Osteocyte (in vitro differentiated cells): ENCODE measurements at regions not wholly inside any gene's neighbourhood (a gene's known extent, or its start where the extent isn't known, plus 50 kb on each side); places are given as distances from the start of the nearest gene placed in this dataset.
"Not testable (repeated sequence)": the region's sequence is repeated elsewhere in the genome, so short reads cannot be mapped to it uniquely, and the experiment has no call there.

Experiments used
- DNase-seq: peaks from one replicate; pipeline ENCODE4 v3.0.0; 2021; ENCODE audit warnings: mixed read lengths; ENCODE audit not compliant: unreplicated experiment; ENCODE audit errors: extremely low spot score
- H3K27ac Mint-ChIP-seq: one replicate; pipeline ENCODE4 v1.8.0; 2021; ENCODE audit warnings: mild to moderate bottlenecking, mixed read lengths; ENCODE audit not compliant: unreplicated experiment
- H3K27me3 Mint-ChIP-seq: one replicate; pipeline ENCODE4 v1.8.0; 2021; ENCODE audit warnings: mixed read lengths; ENCODE audit not compliant: unreplicated experiment
- H3K36me3 Mint-ChIP-seq: one replicate; pipeline ENCODE4 v1.8.0; 2021; ENCODE audit warnings: mixed read lengths; ENCODE audit not compliant: unreplicated experiment
- H3K4me1 Mint-ChIP-seq: one replicate; pipeline ENCODE4 v1.8.0; 2021; ENCODE audit warnings: mixed read lengths; ENCODE audit not compliant: unreplicated experiment
- H3K4me3 Mint-ChIP-seq: one replicate; pipeline ENCODE4 v1.8.0; 2021; ENCODE audit warnings: mild to moderate bottlenecking, moderate library complexity, mixed read lengths; ENCODE audit not compliant: unreplicated experiment
- H3K9me3 Mint-ChIP-seq: one replicate; pipeline ENCODE4 v1.8.0; 2021; ENCODE audit warnings: mixed read lengths; ENCODE audit not compliant: unreplicated experiment
- TF ChIP-seq, protein P1 (sequence below): fragments of 200-600 bp; sonication (generic); IDR thresholded peaks from 2 replicates; pipeline ENCODE4 v1.5.0; 2021; ENCODE audit warnings: antibody characterized with exemption, mild to moderate bottlenecking, moderate library complexity

DNA sequence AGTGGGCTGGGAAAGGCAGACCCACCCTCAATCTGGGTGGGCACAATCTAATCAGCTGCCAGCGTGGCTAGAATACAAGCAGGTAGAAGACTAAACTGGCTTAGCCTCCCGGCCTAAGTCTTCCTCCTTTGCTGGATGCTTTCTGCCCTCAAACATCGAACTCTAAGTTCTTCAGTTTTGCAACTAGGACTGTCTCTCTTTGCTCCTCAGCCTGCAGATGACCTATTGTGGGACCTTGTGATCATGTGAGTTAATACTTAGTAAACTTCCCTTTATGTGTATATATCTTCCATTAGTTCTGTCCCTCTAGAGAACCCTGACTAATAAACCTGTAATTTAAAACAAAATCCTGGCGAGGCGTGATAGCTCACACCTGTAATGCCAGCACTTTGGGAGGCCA is 51.8 kb upstream of the SLC39A8 start:
- not testable (repeated sequence) for H3K27ac Mint-ChIP-seq, DNase-seq, H3K36me3 Mint-ChIP-seq, H3K4me3 Mint-ChIP-seq, H3K4me1 Mint-ChIP-seq, H3K9me3 Mint-ChIP-seq
- peaks cover 27% of the 10 kb centered on the region for H3K27me3 Mint-ChIP-seq

DNA sequence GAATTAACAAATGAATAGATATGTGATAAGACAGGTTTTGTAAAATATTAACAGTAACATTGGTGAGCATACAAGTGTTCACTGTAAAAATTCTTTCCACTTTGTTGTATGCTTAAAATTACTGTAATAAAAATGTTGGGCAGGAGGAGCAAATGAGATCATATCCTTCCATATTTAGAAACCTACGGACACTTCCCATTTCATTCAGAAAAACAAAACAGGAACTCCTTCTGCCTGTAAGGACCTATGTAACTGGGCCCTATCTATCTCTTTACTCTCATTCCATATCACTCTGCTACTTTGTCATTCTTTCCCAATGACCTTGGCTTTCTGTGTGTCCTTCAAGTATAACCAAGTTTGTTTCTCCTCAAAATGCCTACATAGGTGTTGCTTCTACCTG is 53.7 kb upstream of the SLC39A8 start:
- H3K9me3 Mint-ChIP-seq = no peaks in the 10 kb centered on the region
- no peaks in the 10 kb centered on the region for H3K4me1 Mint-ChIP-seq
- H3K27me3 Mint-ChIP-seq = peaks cover 20% of the 10 kb centered on the region
- DNase-seq = no peak
- H3K4me3 Mint-ChIP-seq = no peak overlapping the region
- H3K36me3 Mint-ChIP-seq = no peaks in the 10 kb centered on the region
- H3K27ac Mint-ChIP-seq = no peak overlapping the region
- TF ChIP-seq, protein P1, sequence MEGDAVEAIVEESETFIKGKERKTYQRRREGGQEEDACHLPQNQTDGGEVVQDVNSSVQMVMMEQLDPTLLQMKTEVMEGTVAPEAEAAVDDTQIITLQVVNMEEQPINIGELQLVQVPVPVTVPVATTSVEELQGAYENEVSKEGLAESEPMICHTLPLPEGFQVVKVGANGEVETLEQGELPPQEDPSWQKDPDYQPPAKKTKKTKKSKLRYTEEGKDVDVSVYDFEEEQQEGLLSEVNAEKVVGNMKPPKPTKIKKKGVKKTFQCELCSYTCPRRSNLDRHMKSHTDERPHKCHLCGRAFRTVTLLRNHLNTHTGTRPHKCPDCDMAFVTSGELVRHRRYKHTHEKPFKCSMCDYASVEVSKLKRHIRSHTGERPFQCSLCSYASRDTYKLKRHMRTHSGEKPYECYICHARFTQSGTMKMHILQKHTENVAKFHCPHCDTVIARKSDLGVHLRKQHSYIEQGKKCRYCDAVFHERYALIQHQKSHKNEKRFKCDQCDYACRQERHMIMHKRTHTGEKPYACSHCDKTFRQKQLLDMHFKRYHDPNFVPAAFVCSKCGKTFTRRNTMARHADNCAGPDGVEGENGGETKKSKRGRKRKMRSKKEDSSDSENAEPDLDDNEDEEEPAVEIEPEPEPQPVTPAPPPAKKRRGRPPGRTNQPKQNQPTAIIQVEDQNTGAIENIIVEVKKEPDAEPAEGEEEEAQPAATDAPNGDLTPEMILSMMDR = no peak

DNA sequence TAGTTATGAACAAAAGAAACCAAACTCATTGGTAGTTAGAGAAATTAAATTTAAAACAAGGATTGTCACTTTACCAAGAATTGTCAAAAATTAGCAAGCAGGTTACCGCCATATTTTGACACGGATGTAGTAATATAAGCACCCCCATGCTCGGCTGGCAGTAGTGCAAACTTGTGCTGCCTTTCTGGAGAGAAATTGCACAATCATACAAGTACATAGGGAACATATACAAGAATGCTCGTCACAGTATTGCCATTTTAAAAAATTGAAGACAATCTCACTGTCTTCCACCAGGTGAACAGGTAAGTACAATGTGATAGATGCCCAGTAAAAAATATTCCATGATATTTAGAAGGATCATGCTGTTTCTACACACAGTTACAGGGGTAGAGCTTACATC is 55.6 kb upstream of the SLC39A8 start:
- DNase-seq = no peak
- TF ChIP-seq, protein P1 = no peak
- Mint-ChIP-seq H3K36me3 (no peaks in the 10 kb centered on the region), H3K9me3 (no peaks in the 10 kb centered on the region), H3K27me3 (peaks cover 20% of the 10 kb centered on the region), H3K27ac (no peak overlapping the region), H3K4me3 (no peak overlapping the region), H3K4me1 (no peaks in the 10 kb centered on the region)

DNA sequence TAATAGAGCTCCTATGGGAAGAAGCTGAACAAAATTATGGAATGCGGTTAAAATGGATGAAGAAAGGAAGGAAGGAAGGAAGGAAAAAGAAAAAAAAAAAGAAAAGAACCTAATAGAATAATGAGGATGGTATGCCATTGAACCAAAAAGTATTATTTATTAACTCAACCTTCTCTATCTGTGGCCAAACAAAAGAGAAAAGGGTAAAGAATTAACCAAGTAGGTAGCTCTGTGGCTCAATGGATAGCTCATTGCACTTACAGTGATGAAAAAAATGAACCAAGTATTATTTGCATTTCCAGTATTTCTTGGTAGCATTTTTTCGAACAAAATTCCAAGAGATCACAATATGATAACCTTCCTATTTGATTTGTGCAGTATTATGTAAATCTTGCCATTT is 56.9 kb upstream of the SLC39A8 start:
- no peaks in the 10 kb centered on the region for H3K36me3 Mint-ChIP-seq
- no peaks in the 10 kb centered on the region for H3K4me1 Mint-ChIP-seq
- TF ChIP-seq, protein P1 = no peak
- peaks cover 20% of the 10 kb centered on the region for H3K27me3 Mint-ChIP-seq
- H3K27ac Mint-ChIP-seq = no peak overlapping the region
- H3K4me3 Mint-ChIP-seq = no peak overlapping the region
- DNase-seq = no peak
- no peaks in the 10 kb centered on the region for H3K9me3 Mint-ChIP-seq

DNA sequence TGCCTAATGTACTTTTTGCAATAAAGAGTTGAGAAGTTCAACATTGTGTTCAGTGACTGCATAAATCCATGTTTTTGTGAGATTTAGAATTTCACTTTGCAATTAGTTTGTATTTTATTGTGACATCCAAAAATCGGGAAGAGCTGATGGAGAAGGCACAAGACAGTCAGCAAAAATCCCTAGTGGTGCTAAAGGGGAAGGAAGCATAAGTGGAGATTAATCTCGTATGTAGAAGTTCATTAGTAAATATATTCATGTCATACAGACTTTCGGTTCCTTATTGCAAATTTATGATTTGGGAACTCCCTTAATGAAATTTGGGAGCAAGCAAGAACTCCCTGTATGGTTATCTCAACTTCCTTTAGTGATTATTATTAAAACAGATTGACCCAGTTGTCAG is 57.8 kb upstream of the SLC39A8 start:
- peaks cover 20% of the 10 kb centered on the region for H3K27me3 Mint-ChIP-seq
- no peak overlapping the region for H3K27ac Mint-ChIP-seq
- no peaks in the 10 kb centered on the region for H3K9me3 Mint-ChIP-seq
- no peak for DNase-seq
- TF ChIP-seq, protein P1 = no peak
- H3K36me3 Mint-ChIP-seq = no peaks in the 10 kb centered on the region
- H3K4me1 Mint-ChIP-seq = no peaks in the 10 kb centered on the region
- H3K4me3 Mint-ChIP-seq = no peak overlapping the region

DNA sequence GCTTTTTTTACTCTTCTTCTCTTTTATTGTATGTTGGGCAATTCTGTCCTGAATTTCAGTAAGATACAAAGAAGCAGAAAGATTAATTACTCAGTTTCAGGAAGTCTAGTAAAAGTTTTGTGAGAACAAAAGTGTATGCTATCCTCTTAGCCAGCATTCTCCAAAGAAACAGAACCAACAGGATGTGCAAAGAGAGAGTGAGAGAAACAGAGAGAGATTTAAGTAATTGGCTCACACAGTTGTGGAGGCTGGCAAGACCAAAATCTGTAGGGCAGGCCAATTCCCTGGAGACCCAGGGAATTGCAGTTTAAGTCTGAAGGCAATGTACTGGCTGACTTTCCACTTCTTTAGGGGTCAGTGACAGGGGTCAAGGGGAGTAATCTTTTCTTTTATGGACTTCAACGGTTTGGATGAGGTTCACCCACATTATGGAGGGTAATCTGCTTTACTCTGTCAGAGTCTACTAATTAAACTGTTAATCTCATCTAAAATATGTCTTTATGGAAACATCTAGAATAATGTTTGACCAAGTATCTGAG is 59.2 kb upstream of the SLC39A8 start:
- TF ChIP-seq, protein P1 = no peak
- H3K4me3 Mint-ChIP-seq = no peak overlapping the region
- H3K9me3 Mint-ChIP-seq = no peaks in the 10 kb centered on the region
- no peaks in the 10 kb centered on the region for H3K4me1 Mint-ChIP-seq
- H3K36me3 Mint-ChIP-seq = no peaks in the 10 kb centered on the region
- no peak for DNase-seq
- H3K27me3 Mint-ChIP-seq = peaks cover 16% of the 10 kb centered on the region
- no peak overlapping the region for H3K27ac Mint-ChIP-seq
